K562 (cell line): ENCODE measurements at regions not wholly inside any gene's neighbourhood (a gene's known extent, or its start where the extent isn't known, plus 50 kb on each side); places are given as distances from the start of the nearest gene placed in this dataset.

Experiments
- CREB1 ChIP-seq, 2 experiments: sonication (generic) in 1 of 2; formaldehyde crosslinking in 1 of 2; IDR thresholded peaks; 2 replicates each; pipeline versions ENCODE4 v1.6.1 to v1.8.0; 2012 to 2022; ENCODE audit warnings: inconsistent platforms in 1 of 2, mild to moderate bottlenecking in 1 of 2, missing genetic modification reagents in 1 of 2, moderate library complexity in 1 of 2
- TF ChIP-seq, protein P1 (sequence below), 3 experiments: IDR thresholded peaks in 2 of 3; conservative IDR thresholded peaks in 1 of 3; 2 replicates each; pipeline ENCODE4 v1.5.1; 2011 to 2012; ENCODE audit warnings: low read length in 3 of 3, mild to moderate bottlenecking in 3 of 3, control low read depth in 2 of 3, improper control_type of control experiment in 1 of 3, inconsistent platforms in 1 of 3, low read depth in 1 of 3, mixed read lengths in 1 of 3, moderate library complexity in 1 of 3; ENCODE audit not compliant: insufficient read depth in 2 of 3
- TF ChIP-seq, protein P2 (sequence below): sonication (generic); formaldehyde crosslinking; IDR thresholded peaks from 2 replicates; pipeline ENCODE4 v1.8.1; 2023; ENCODE audit warnings: mild to moderate bottlenecking, missing genetic modification reagents, moderate library complexity

DNA sequence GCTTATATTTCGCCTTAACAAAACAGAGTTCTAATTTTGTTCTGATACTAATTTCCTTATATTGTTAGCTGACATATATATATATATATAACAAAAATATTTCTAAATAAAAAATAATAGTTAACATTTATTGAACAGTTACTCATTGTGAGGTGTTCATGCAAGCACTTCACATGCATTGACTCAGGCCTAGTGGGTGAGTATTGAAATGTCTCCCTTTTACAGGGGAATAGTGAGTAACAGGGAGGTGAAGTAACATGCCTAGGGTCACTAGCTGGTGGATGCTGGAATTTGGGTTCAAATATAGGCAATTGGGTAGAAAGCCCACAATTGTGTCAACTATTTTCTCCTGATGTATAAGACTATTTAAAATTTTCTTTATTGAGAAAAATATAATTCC, 102.6 kb upstream of the ZPLD1 start:
- no peak for TF ChIP-seq CREB1 (IDR thresholded peaks at IDR 0.05)
- no peak for TF ChIP-seq CREB1 (CRISPR knock-in tag; IDR thresholded peaks at IDR 0.05)
- TF ChIP-seq, protein P1, sequence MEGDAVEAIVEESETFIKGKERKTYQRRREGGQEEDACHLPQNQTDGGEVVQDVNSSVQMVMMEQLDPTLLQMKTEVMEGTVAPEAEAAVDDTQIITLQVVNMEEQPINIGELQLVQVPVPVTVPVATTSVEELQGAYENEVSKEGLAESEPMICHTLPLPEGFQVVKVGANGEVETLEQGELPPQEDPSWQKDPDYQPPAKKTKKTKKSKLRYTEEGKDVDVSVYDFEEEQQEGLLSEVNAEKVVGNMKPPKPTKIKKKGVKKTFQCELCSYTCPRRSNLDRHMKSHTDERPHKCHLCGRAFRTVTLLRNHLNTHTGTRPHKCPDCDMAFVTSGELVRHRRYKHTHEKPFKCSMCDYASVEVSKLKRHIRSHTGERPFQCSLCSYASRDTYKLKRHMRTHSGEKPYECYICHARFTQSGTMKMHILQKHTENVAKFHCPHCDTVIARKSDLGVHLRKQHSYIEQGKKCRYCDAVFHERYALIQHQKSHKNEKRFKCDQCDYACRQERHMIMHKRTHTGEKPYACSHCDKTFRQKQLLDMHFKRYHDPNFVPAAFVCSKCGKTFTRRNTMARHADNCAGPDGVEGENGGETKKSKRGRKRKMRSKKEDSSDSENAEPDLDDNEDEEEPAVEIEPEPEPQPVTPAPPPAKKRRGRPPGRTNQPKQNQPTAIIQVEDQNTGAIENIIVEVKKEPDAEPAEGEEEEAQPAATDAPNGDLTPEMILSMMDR (IDR thresholded peaks at IDR 0.05 in 2 of 3, conservative IDR thresholded peaks at IDR 0.05 in 1 of 3; ENCODE audit: insufficient read depth in 2 of 3, low read depth in 1 of 3, low read length in 3 of 3): no peak
- TF ChIP-seq, protein P2, sequence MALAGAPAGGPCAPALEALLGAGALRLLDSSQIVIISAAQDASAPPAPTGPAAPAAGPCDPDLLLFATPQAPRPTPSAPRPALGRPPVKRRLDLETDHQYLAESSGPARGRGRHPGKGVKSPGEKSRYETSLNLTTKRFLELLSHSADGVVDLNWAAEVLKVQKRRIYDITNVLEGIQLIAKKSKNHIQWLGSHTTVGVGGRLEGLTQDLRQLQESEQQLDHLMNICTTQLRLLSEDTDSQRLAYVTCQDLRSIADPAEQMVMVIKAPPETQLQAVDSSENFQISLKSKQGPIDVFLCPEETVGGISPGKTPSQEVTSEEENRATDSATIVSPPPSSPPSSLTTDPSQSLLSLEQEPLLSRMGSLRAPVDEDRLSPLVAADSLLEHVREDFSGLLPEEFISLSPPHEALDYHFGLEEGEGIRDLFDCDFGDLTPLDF (CRISPR knock-in tag): no peak
